LHCN-M2 (cell line): ENCODE measurements at regions not wholly inside any gene's neighbourhood (a gene's known extent, or its start where the extent isn't known, plus 50 kb on each side); places are given as distances from the start of the nearest gene placed in this dataset.
A peak's percentile ranks its signal among the peaks of the same experiment; 100 is the strongest.
"Not testable (repeated sequence)": the region's sequence is repeated elsewhere in the genome, so short reads cannot be mapped to it uniquely, and the experiment has no call there.

ENCODE experiments used
- DNase-seq: peaks from one replicate; pipeline ENCODE4 v3.0.0-alpha.2; 2012; ENCODE audit warnings: low read depth

GRCh38 chr18:8499810-8500675 lies 109.2 kb upstream of the RAB12 start:
- no peak for DNase-seq

- no peak for DNase-seq
Measured at GRCh38 chr18:8501044-8501443, 108.2 kb upstream of the RAB12 start.

GRCh38 chr18:8503248-8503647 lies 106.0 kb upstream of the RAB12 start:
- DNase-seq: peak; percentile 19

GRCh38 chr18:8504424-8504823 lies 104.8 kb upstream of the RAB12 start:
- no peak for DNase-seq

GRCh38 chr18:8504880-8505435 lies 104.3 kb upstream of the RAB12 start:
- no peak for DNase-seq

- DNase-seq: no peak
Measured at GRCh38 chr18:8506251-8507049, 102.8 kb upstream of the RAB12 start.

- no peak for DNase-seq
Measured at GRCh38 chr18:8507361-8507760, 101.9 kb upstream of the RAB12 start.

- no peak for DNase-seq
Measured at GRCh38 chr18:8507915-8508705, 101.1 kb upstream of the RAB12 start.

GRCh38 chr18:8513249-8513648 lies 96.0 kb upstream of the RAB12 start:
- no peak for DNase-seq

GRCh38 chr18:8514409-8514808 lies 94.8 kb upstream of the RAB12 start:
- no peak for DNase-seq

- no peak for DNase-seq
Measured at GRCh38 chr18:8515142-8515865, 93.9 kb upstream of the RAB12 start.

GRCh38 chr18:8516371-8517250 lies 92.6 kb upstream of the RAB12 start:
- DNase-seq: no peak

- no peak for DNase-seq
Measured at GRCh38 chr18:8517276-8517675, 92.0 kb upstream of the RAB12 start.

- DNase-seq: no peak
Measured at GRCh38 chr18:8519102-8519501, 90.1 kb upstream of the RAB12 start.

- DNase-seq: no peak
Measured at GRCh38 chr18:8520266-8520665, 89.0 kb upstream of the RAB12 start.

- DNase-seq: no peak
Measured at GRCh38 chr18:8522756-8523155, 86.5 kb upstream of the RAB12 start.

- DNase-seq: no peak
Measured at GRCh38 chr18:8525692-8526091, 83.5 kb upstream of the RAB12 start.

- no peak for DNase-seq
Measured at GRCh38 chr18:8526332-8526731, 82.9 kb upstream of the RAB12 start.

- DNase-seq: no peak
Measured at GRCh38 chr18:8529609-8530008, 79.6 kb upstream of the RAB12 start.

GRCh38 chr18:8531084-8531483 lies 78.2 kb upstream of the RAB12 start:
- DNase-seq: not testable (repeated sequence)
